ENCODE measurements at regions not wholly inside any gene's neighbourhood (a gene's known extent, or its start where the extent isn't known, plus 50 kb on each side); places are given as distances from the start of the nearest gene placed in this dataset.

- no peak for DNase-seq (ENCODE audit: extremely low read depth in 1 of 2, low read depth in 1 of 2)
Observed at GRCh38 chr10:8726084-8726778, 671.7 kb downstream of the GATA3 start.

GRCh38 chr10:8726779-8727084 is 672.2 kb downstream of the GATA3 start:
- DNase-seq (ENCODE audit: extremely low read depth in 1 of 2, low read depth in 1 of 2) = no peak

GRCh38 chr10:8731121-8732095 is 676.9 kb downstream of the GATA3 start:
- no peak for DNase-seq (ENCODE audit: extremely low read depth in 1 of 2, low read depth in 1 of 2)

GRCh38 chr10:8738987-8739386 is 684.5 kb downstream of the GATA3 start:
- no peak for DNase-seq (ENCODE audit: extremely low read depth in 1 of 2, low read depth in 1 of 2)

- DNase-seq (ENCODE audit: extremely low read depth in 1 of 2, low read depth in 1 of 2) = no peak
Observed at GRCh38 chr10:8752146-8752843, 697.8 kb downstream of the GATA3 start.

GRCh38 chr10:8758029-8758428 is 703.5 kb downstream of the GATA3 start:
- DNase-seq (ENCODE audit: extremely low read depth in 1 of 2, low read depth in 1 of 2) = no peak

- no peak for DNase-seq (ENCODE audit: extremely low read depth in 1 of 2, low read depth in 1 of 2)
Observed at GRCh38 chr10:8766899-8767298, 712.4 kb downstream of the GATA3 start.

- no peak for DNase-seq (ENCODE audit: extremely low read depth in 1 of 2, low read depth in 1 of 2)
Observed at GRCh38 chr10:8767591-8767990, 713.1 kb downstream of the GATA3 start.

GRCh38 chr10:8768341-8768740 is 713.9 kb downstream of the GATA3 start:
- no peak for DNase-seq (ENCODE audit: extremely low read depth in 1 of 2, low read depth in 1 of 2)

GRCh38 chr10:8768852-8769251 is 714.4 kb downstream of the GATA3 start:
- DNase-seq (ENCODE audit: extremely low read depth in 1 of 2, low read depth in 1 of 2) = no peak

GRCh38 chr10:8776926-8777622 is 722.6 kb downstream of the GATA3 start:
- no peak for DNase-seq (ENCODE audit: extremely low read depth in 1 of 2, low read depth in 1 of 2)

GRCh38 chr10:8778713-8779112 is 724.2 kb downstream of the GATA3 start:
- DNase-seq (ENCODE audit: extremely low read depth in 1 of 2, low read depth in 1 of 2) = peak in 1 of 2 donors; percentile 36

GRCh38 chr10:8787649-8788048 is 733.2 kb downstream of the GATA3 start:
- DNase-seq (ENCODE audit: extremely low read depth in 1 of 2, low read depth in 1 of 2) = no peak

GRCh38 chr10:8790390-8790789 is 735.9 kb downstream of the GATA3 start:
- DNase-seq (ENCODE audit: extremely low read depth in 1 of 2, low read depth in 1 of 2) = no peak

- DNase-seq (ENCODE audit: extremely low read depth in 1 of 2, low read depth in 1 of 2) = peak in 1 of 2 donors; percentile 16
Observed at GRCh38 chr10:8794860-8795259, 740.4 kb downstream of the GATA3 start.

GRCh38 chr10:8800426-8800825 is 745.9 kb downstream of the GATA3 start:
- DNase-seq (ENCODE audit: extremely low read depth in 1 of 2, low read depth in 1 of 2) = no peak

GRCh38 chr10:8803992-8804391 is 749.5 kb downstream of the GATA3 start:
- DNase-seq (ENCODE audit: extremely low read depth in 1 of 2, low read depth in 1 of 2) = no peak

GRCh38 chr10:8810677-8811076 is 756.2 kb downstream of the GATA3 start:
- no peak for DNase-seq (ENCODE audit: extremely low read depth in 1 of 2, low read depth in 1 of 2)

GRCh38 chr10:8811201-8811600 is 756.7 kb downstream of the GATA3 start:
- no peak for DNase-seq (ENCODE audit: extremely low read depth in 1 of 2, low read depth in 1 of 2)

- DNase-seq (ENCODE audit: extremely low read depth in 1 of 2, low read depth in 1 of 2) = no peak
Observed at GRCh38 chr10:8815969-8816368, 761.5 kb downstream of the GATA3 start.

GRCh38 chr10:8817299-8817698 is 762.8 kb downstream of the GATA3 start:
- no peak for DNase-seq (ENCODE audit: extremely low read depth in 1 of 2, low read depth in 1 of 2)

Data from stimulated activated CD8-positive, alpha-beta memory T cell treated with anti-CD3 and anti-CD28 coated beads, Interleukin-7, amount 100 ng/mL, for 48 hours (primary cell).